Vagina (tissue), 2 donors: ENCODE measurements at regions not wholly inside any gene's neighbourhood (a gene's known extent, or its start where the extent isn't known, plus 50 kb on each side); places are given as distances from the start of the nearest gene placed in this dataset.

Experiments
- DNase-seq, 2 donors: peaks; one replicate each; pipeline ENCODE4 v3.0.0-alpha.2; 2017; ENCODE audit errors: extremely low spot score in 2 of 2
- H3K27ac ChIP-seq: fragments of 200-600 bp; sonication (generic); one replicate; pipeline ENCODE4 v1.5.1; 2019
- H3K27me3 ChIP-seq: fragments of 200-600 bp; sonication (generic); one replicate; pipeline ENCODE4 v1.5.1; 2019
- H3K36me3 ChIP-seq, 2 donors: fragments of 200-600 bp; sonication (generic); one replicate each; pipeline ENCODE4 v1.5.1; 2017 to 2019
- H3K4me1 ChIP-seq: fragments of 200-600 bp; sonication (generic); one replicate; pipeline ENCODE4 v1.5.1; 2019
- H3K4me3 ChIP-seq, 2 donors: fragments of 200-600 bp; sonication (generic); 1 replicate in 1 of 2; 2 replicates in 1 of 2; pipeline ENCODE4 v1.5.1; 2016 to 2019
- H3K9me3 ChIP-seq: fragments of 200-600 bp; sonication (generic); one replicate; pipeline ENCODE4 v1.5.1; 2019
- POLR2A ChIP-seq, 2 donors: fragments of 450-650 bp; IDR thresholded peaks; one replicate each; pipeline ENCODE4 v1.6.1; 2017; ENCODE audit warnings: antibody characterized with exemption in 2 of 2, mild to moderate bottlenecking in 2 of 2, moderate library complexity in 2 of 2
- POLR2AphosphoS5 ChIP-seq, 2 donors: sonication (generic); formaldehyde crosslinking; IDR thresholded peaks; one replicate each; pipeline ENCODE4 v1.9.0; 2017; ENCODE audit warnings: antibody characterized with exemption in 2 of 2, mild to moderate bottlenecking in 2 of 2, low read depth in 1 of 2; ENCODE audit not compliant: insufficient read depth in 1 of 2
- intact Hi-C: fragments of 100-400 bp; cut with DNase I; formaldehyde crosslinking; loops from one replicate; pipeline ENCODE4 v1.15.1; 2023
- TF ChIP-seq, protein P1 (sequence below), 3 experiments: fragments of 450-650 bp in 2 of 3; fragments of 200-600 bp in 1 of 3; sonication (generic) in 1 of 3; IDR thresholded peaks; one replicate each; pipeline ENCODE4 v1.5.1; 2017 to 2019; ENCODE audit warnings: antibody characterized with exemption in 3 of 3, mild to moderate bottlenecking in 2 of 3, moderate library complexity in 2 of 3

GRCh38 chr4:166413356-166413755, 540.3 kb downstream of the TLL1 start:
- no peak for TF ChIP-seq POLR2AphosphoS5 (IDR thresholded peaks at IDR 0.05; ENCODE audit: insufficient read depth in 1 of 2, low read depth in 1 of 2)
- no peak for TF ChIP-seq POLR2A (IDR thresholded peaks at IDR 0.05)
- TF ChIP-seq, protein P1, sequence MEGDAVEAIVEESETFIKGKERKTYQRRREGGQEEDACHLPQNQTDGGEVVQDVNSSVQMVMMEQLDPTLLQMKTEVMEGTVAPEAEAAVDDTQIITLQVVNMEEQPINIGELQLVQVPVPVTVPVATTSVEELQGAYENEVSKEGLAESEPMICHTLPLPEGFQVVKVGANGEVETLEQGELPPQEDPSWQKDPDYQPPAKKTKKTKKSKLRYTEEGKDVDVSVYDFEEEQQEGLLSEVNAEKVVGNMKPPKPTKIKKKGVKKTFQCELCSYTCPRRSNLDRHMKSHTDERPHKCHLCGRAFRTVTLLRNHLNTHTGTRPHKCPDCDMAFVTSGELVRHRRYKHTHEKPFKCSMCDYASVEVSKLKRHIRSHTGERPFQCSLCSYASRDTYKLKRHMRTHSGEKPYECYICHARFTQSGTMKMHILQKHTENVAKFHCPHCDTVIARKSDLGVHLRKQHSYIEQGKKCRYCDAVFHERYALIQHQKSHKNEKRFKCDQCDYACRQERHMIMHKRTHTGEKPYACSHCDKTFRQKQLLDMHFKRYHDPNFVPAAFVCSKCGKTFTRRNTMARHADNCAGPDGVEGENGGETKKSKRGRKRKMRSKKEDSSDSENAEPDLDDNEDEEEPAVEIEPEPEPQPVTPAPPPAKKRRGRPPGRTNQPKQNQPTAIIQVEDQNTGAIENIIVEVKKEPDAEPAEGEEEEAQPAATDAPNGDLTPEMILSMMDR (IDR thresholded peaks at IDR 0.05), result no peak

DNA sequence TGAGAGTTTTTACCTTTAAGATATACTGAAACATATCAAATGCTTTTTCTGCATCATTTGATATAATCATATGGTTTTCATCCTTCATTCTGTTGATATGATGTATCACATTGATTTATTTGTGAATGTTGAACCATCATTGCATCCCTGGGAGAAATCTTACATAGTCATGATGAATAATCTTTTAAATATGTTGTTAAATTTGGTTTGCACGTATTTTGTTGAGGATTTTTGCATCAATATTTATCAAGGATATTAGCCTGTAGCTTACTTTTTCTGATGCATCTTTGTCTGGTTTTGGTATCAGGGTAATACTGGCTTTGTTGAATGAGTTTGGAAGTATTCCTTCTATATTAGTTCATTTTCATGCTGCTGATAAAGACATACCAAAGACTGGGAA, 541.4 kb downstream of the TLL1 start:
- Histone ChIP-seq H3K27ac (no peak overlapping the region), H3K4me3 (no peak overlapping the region), H3K27me3 (no peaks in the 10 kb centered on the region), H3K36me3 (no peaks in the 10 kb centered on the region), H3K4me1 (no peaks in the 10 kb centered on the region), H3K9me3 (no peaks in the 10 kb centered on the region)
- DNase-seq, result no peak
- intact Hi-C loops, result no loop called here
- TF ChIP-seq POLR2AphosphoS5 (IDR thresholded peaks at IDR 0.05; ENCODE audit: insufficient read depth in 1 of 2, low read depth in 1 of 2), result no peak
- no peak for TF ChIP-seq POLR2A (IDR thresholded peaks at IDR 0.05)
- TF ChIP-seq, protein P1 (IDR thresholded peaks at IDR 0.05), result no peak

More at GRCh38 chr4:166413356-166413755, 540.3 kb downstream of the TLL1 start:
- no peak overlapping the region for H3K27ac ChIP-seq
- no peak overlapping the region for H3K4me3 ChIP-seq
- no peaks in the 10 kb centered on the region for H3K36me3 ChIP-seq
- H3K9me3 ChIP-seq, result no peaks in the 10 kb centered on the region
- intact Hi-C loops, result no loop called here
- no peak for DNase-seq
- H3K27me3 ChIP-seq, result no peaks in the 10 kb centered on the region
- no peaks in the 10 kb centered on the region for H3K4me1 ChIP-seq

DNA sequence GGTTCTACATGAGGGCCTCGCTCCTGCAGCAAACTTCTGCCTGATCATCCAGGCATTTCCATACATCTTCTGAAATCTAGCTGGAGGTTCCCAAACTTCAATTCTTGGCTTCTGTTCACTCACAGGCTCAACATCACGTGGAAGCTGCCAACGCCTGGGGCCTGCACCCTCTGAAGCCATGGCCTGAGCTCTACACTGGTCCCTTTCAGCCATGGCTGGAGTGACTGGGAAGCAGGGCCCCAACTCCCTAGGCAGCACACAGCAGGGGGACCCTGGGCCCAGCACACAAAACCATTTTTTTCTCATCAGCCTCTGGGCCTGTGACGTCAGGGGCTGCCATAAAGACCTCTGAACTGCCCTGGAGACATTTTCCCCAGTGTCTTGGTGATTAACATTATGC, 542.7 kb downstream of the TLL1 start:
- DNase-seq, result no peak
- H3K4me3 ChIP-seq, result no peak overlapping the region
- no peaks in the 10 kb centered on the region for H3K9me3 ChIP-seq
- H3K36me3 ChIP-seq, result no peaks in the 10 kb centered on the region
- intact Hi-C loops, result no loop called here
- no peak for TF ChIP-seq POLR2AphosphoS5 (IDR thresholded peaks at IDR 0.05; ENCODE audit: insufficient read depth in 1 of 2, low read depth in 1 of 2)
- TF ChIP-seq POLR2A (IDR thresholded peaks at IDR 0.05), result no peak
- TF ChIP-seq, protein P1 (IDR thresholded peaks at IDR 0.05), result no peak
- no peak overlapping the region for H3K27ac ChIP-seq
- no peaks in the 10 kb centered on the region for H3K27me3 ChIP-seq
- H3K4me1 ChIP-seq, result no peaks in the 10 kb centered on the region

DNA sequence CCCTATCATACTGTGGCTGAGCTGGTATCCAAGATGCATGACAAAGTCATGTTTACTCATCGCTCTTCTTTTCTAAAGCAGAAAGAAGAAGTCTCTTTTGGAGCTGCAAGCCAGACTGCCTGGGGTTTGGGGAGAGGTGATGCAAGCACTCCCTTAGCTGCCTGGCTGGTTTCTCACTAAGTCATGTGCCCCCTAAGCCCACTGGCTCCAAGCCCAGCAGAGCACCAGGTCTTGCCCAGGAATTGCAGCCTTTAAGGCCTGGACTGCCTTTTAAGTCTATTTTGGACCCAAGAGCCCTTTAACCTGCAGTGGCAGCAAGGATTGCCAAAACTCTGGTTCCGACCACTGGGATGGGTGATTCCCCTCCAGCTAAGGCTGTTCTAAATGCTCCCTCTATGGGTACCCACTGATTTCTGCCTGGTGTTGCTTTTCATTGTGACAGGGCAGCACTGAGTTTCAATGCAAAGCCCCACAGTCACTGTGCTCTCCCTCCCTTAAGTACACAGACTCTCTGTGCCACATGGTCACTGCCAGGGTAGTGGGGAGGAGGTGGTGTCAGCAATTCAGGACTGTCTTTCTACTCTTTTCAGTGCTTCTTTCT, 548.6 kb downstream of the TLL1 start:
- H3K4me1 ChIP-seq, result no peaks in the 10 kb centered on the region
- no peak overlapping the region for H3K27ac ChIP-seq
- no peaks in the 10 kb centered on the region for H3K27me3 ChIP-seq
- intact Hi-C loops, result no loop called here
- no peak for DNase-seq
- TF ChIP-seq, protein P1 (IDR thresholded peaks at IDR 0.05), result no peak
- TF ChIP-seq POLR2A (IDR thresholded peaks at IDR 0.05) (no peak), POLR2AphosphoS5 (IDR thresholded peaks at IDR 0.05; ENCODE audit: insufficient read depth in 1 of 2, low read depth in 1 of 2) (no peak)
- no peaks in the 10 kb centered on the region for H3K9me3 ChIP-seq
- H3K36me3 ChIP-seq, result no peaks in the 10 kb centered on the region
- no peak overlapping the region for H3K4me3 ChIP-seq

- no peak overlapping the region for H3K27ac ChIP-seq
- H3K4me1 ChIP-seq, result no peaks in the 10 kb centered on the region
- intact Hi-C loops, result no loop called here
- no peaks in the 10 kb centered on the region for H3K9me3 ChIP-seq
- H3K4me3 ChIP-seq, result no peak overlapping the region
- no peak for DNase-seq
- H3K36me3 ChIP-seq, result no peaks in the 10 kb centered on the region
- no peaks in the 10 kb centered on the region for H3K27me3 ChIP-seq
- TF ChIP-seq, protein P1 (IDR thresholded peaks at IDR 0.05), result no peak
- no peak for TF ChIP-seq POLR2AphosphoS5 (IDR thresholded peaks at IDR 0.05; ENCODE audit: insufficient read depth in 1 of 2, low read depth in 1 of 2)
- TF ChIP-seq POLR2A (IDR thresholded peaks at IDR 0.05), result no peak
Measured at GRCh38 chr4:166422475-166422874, 549.4 kb downstream of the TLL1 start.
